ENCODE measurements at regions not wholly inside any gene's neighbourhood (a gene's known extent, or its start where the extent isn't known, plus 50 kb on each side); places are given as distances from the start of the nearest gene placed in this dataset.

DNA sequence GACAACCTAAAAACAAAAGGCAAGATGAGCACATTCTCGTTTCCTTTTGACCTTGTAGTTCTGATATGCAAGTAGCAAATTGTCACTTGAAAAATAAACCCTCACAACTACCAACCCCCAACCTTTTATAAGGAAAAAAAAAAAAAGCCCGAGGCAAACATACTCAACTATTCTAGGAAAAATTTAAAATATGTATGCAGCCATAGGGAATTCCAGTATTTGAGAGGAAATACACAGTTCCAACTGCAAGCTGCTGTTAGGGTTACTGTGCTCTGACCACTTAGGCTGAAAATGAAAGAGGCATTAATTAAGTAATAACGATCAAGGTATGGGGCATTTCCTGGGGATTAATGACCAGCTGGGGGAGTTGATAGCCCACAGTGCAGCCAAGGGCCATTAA lies 281.9 kb upstream of the DPH6 start:
- Histone ChIP-seq H3K9me3 (replicated peaks in 1 of 3) (no peaks in the 10 kb centered on the region), H3K27ac (no peak overlapping the region), H3K36me3 (replicated peaks in 1 of 2) (no peaks in the 10 kb centered on the region), H3K4me3 (no peak overlapping the region), H3K27me3 (no peaks in the 10 kb centered on the region), H3K4me1 (replicated peaks in 1 of 2) (peaks cover 5 to 13% of the 10 kb centered on the region in 2 donors)
- WGBS, 4 donors = 9 to 14% (median 9%) methylated on average over 3 of the region's 3 CpGs
- intact Hi-C loops (cut with DNase I) = no loop called here
- no peak for DNase-seq
- TF ChIP-seq POLR2A (IDR thresholded peaks at IDR 0.05) = no peak
- TF ChIP-seq, protein P1, sequence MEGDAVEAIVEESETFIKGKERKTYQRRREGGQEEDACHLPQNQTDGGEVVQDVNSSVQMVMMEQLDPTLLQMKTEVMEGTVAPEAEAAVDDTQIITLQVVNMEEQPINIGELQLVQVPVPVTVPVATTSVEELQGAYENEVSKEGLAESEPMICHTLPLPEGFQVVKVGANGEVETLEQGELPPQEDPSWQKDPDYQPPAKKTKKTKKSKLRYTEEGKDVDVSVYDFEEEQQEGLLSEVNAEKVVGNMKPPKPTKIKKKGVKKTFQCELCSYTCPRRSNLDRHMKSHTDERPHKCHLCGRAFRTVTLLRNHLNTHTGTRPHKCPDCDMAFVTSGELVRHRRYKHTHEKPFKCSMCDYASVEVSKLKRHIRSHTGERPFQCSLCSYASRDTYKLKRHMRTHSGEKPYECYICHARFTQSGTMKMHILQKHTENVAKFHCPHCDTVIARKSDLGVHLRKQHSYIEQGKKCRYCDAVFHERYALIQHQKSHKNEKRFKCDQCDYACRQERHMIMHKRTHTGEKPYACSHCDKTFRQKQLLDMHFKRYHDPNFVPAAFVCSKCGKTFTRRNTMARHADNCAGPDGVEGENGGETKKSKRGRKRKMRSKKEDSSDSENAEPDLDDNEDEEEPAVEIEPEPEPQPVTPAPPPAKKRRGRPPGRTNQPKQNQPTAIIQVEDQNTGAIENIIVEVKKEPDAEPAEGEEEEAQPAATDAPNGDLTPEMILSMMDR (IDR thresholded peaks at IDR 0.05) = no peak

- no peak for TF ChIP-seq POLR2A (IDR thresholded peaks at IDR 0.05)
- TF ChIP-seq, protein P1 (IDR thresholded peaks at IDR 0.05) = no peak
- intact Hi-C loops (cut with DNase I) = no loop called here
- no peaks in the 10 kb centered on the region for H3K9me3 ChIP-seq (replicated peaks in 1 of 3)
- H3K27ac ChIP-seq = no peak overlapping the region
- H3K36me3 ChIP-seq (replicated peaks in 1 of 2) = no peaks in the 10 kb centered on the region
- no peak overlapping the region for H3K4me3 ChIP-seq
- DNase-seq = no peak
- 77 to 94% (median 92%) methylated on average over 1 of the region's 1 CpG for WGBS, 4 donors
- H3K4me1 ChIP-seq (replicated peaks in 1 of 2) = no peaks in the 10 kb centered on the region
- H3K27me3 ChIP-seq = no peaks in the 10 kb centered on the region
Observed at GRCh38 chr15:35833581-35833980, 287.6 kb upstream of the DPH6 start.

DNA sequence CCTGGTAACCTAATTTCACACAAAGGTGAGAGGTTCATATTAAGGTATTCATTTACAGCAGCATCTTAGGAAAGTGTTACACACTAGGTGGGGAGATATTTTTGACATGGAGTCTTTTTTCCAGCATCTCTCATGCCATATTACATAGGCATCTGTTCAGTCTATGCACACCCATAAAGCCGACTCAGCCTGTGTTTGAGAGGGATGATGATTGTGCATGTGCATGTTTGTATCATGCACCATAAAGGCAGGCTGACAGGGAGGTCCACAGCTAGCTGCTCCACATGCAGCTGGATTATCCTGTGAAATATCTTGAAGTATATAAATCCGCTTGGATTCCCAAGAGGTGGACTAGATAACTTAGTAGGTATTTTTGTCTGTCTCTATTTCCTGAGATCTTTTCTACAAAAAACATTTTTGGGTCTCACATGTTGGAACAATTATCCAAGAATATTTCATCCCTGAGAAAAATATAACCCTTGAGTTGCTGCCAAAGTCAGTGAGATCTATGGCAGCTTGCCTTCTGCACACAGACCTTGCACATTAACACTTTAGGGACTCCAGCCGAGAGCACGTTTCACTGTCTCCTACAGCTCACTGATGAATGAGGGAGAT lies 288.4 kb upstream of the DPH6 start:
- intact Hi-C loops (cut with DNase I) = no loop called here
- Histone ChIP-seq H3K27ac (no peak overlapping the region), H3K9me3 (replicated peaks in 1 of 3) (no peaks in the 10 kb centered on the region), H3K27me3 (no peaks in the 10 kb centered on the region), H3K4me3 (no peak overlapping the region), H3K4me1 (replicated peaks in 1 of 2) (no peaks in the 10 kb centered on the region), H3K36me3 (replicated peaks in 1 of 2) (no peaks in the 10 kb centered on the region)
- TF ChIP-seq, protein P1 (IDR thresholded peaks at IDR 0.05) = no peak
- TF ChIP-seq POLR2A (IDR thresholded peaks at IDR 0.05) = no peak
- DNase-seq = no peak
- WGBS, 4 donors = 46 to 59% (median 53%) methylated on average over 4 of the region's 4 CpGs

DNA sequence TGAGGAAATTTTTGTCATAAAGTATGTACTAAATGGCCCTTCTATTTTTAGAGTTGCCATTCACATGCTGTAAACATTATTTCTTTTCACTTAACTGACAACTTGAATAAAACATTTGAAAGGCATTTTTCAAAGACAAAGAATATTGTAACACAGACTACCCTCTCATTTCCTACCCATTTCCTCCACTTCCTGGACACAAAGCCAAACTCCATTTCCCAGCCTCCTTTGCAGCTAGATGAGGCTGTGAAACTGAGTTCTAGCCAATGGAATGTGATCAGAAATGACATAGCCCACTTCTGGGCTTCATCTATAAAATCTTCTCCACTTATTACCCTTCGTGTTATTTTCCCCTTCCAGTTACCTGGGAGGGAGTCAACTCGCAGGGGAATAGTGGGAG lies 288.9 kb upstream of the DPH6 start:
- DNase-seq = no peak
- 82 to 86% (median 83%) methylated on average over 2 of the region's 2 CpGs for WGBS, 4 donors
- no peaks in the 10 kb centered on the region for H3K4me1 ChIP-seq (replicated peaks in 1 of 2)
- H3K27me3 ChIP-seq = no peaks in the 10 kb centered on the region
- no peaks in the 10 kb centered on the region for H3K36me3 ChIP-seq (replicated peaks in 1 of 2)
- no peak overlapping the region for H3K27ac ChIP-seq
- TF ChIP-seq POLR2A (IDR thresholded peaks at IDR 0.05) = no peak
- TF ChIP-seq, protein P1 (IDR thresholded peaks at IDR 0.05) = no peak
- no peaks in the 10 kb centered on the region for H3K9me3 ChIP-seq (replicated peaks in 1 of 3)
- intact Hi-C loops (cut with DNase I) = no loop called here
- H3K4me3 ChIP-seq = no peak overlapping the region

Data from adrenal gland (tissue), 9 donors.